ENCODE measurements at regions not wholly inside any gene's neighbourhood (a gene's known extent, or its start where the extent isn't known, plus 50 kb on each side); places are given as distances from the start of the nearest gene placed in this dataset.

DNA sequence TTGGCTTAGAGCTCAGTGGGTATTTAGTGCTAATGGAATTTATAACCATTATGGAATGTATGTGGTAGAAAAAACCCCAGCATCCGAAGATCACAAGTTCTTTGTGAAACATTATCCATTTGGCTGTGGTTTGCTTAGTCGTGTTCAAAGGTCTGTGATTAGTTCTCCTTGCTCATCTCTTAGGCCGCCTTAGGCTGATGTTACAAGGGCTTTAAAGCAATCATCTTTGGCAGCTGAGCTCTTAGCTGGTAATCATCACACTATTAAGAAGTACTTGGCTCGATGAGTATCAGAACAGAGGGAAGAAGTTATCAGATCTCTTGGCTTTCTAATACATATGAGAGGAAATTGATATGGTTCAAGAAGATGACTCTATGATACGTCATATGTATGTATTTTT lies 124.1 kb upstream of the E2F7 start:
- Histone ChIP-seq H3K27ac (ENCODE audit: low read length) (no peak overlapping the region), H3K36me3 (replicated peaks; ENCODE audit: low read depth, low read length) (no peaks in the 10 kb centered on the region), H3K4me3 (ENCODE audit: low read length) (no peak overlapping the region), H2AFZ (ENCODE audit: low read depth, low read length) (no peak overlapping the region), H3K9ac (ENCODE audit: low read length) (no peak overlapping the region), H3K4me2 (ENCODE audit: low read length) (no peak overlapping the region), H3K4me1 (ENCODE audit: low read length) (no peaks in the 10 kb centered on the region), H3K9me3 (ENCODE audit: insufficient read depth, low read length) (no peaks in the 10 kb centered on the region), H4K20me1 (ENCODE audit: insufficient read depth, low read length) (no peaks in the 10 kb centered on the region), H3K27me3 (ENCODE audit: low read depth, low read length) (no peaks in the 10 kb centered on the region), H3K79me2 (ENCODE audit: low read length) (no peaks in the 10 kb centered on the region)
- TF ChIP-seq, protein P1, sequence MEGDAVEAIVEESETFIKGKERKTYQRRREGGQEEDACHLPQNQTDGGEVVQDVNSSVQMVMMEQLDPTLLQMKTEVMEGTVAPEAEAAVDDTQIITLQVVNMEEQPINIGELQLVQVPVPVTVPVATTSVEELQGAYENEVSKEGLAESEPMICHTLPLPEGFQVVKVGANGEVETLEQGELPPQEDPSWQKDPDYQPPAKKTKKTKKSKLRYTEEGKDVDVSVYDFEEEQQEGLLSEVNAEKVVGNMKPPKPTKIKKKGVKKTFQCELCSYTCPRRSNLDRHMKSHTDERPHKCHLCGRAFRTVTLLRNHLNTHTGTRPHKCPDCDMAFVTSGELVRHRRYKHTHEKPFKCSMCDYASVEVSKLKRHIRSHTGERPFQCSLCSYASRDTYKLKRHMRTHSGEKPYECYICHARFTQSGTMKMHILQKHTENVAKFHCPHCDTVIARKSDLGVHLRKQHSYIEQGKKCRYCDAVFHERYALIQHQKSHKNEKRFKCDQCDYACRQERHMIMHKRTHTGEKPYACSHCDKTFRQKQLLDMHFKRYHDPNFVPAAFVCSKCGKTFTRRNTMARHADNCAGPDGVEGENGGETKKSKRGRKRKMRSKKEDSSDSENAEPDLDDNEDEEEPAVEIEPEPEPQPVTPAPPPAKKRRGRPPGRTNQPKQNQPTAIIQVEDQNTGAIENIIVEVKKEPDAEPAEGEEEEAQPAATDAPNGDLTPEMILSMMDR (IDR thresholded peaks at IDR 0.05; ENCODE audit: low read depth, low read length), result no peak
- TF ChIP-seq EZH2phosphoT487 (IDR thresholded peaks at IDR 0.05; ENCODE audit: low read depth), result no peak

DNA sequence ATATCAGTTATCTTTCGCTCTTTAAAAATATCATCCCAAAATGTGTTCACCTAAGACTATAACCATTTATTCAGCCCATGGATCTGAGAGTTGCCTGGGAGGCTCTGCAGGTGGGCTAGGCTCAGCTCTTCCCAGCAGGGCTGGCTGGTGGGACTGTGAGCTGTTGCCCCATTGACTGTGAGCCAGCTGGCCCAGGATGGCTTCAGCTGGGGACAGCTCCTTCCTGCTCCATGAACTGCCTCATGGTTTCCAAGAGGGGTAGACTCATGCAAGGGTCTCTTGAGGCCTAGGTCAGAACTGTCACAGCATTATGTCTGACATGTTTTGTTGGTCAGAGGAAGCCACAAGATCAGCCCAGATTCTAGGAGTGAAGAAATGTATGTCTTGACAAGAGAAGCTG lies 114.1 kb upstream of the E2F7 start:
- no peaks in the 10 kb centered on the region for H3K79me2 ChIP-seq (ENCODE audit: low read length)
- H2AFZ ChIP-seq (ENCODE audit: low read depth, low read length), result no peak overlapping the region
- no peak overlapping the region for H3K4me2 ChIP-seq (ENCODE audit: low read length)
- H4K20me1 ChIP-seq (ENCODE audit: insufficient read depth, low read length), result no peaks in the 10 kb centered on the region
- H3K4me1 ChIP-seq (ENCODE audit: low read length), result no peaks in the 10 kb centered on the region
- no peak overlapping the region for H3K9ac ChIP-seq (ENCODE audit: low read length)
- no peaks in the 10 kb centered on the region; the same call in 1 of the 2 replicates for H3K9me3 ChIP-seq (ENCODE audit: insufficient read depth, low read length)
- no peaks in the 10 kb centered on the region for H3K36me3 ChIP-seq (replicated peaks; ENCODE audit: low read depth, low read length)
- H3K27me3 ChIP-seq (ENCODE audit: low read depth, low read length), result no peaks in the 10 kb centered on the region
- no peak overlapping the region for H3K27ac ChIP-seq (ENCODE audit: low read length)
- TF ChIP-seq EZH2phosphoT487 (IDR thresholded peaks at IDR 0.05; ENCODE audit: low read depth), result no peak
- TF ChIP-seq, protein P1 (IDR thresholded peaks at IDR 0.05; ENCODE audit: low read depth, low read length), result no peak
- H3K4me3 ChIP-seq (ENCODE audit: low read length), result no peak overlapping the region

DNA sequence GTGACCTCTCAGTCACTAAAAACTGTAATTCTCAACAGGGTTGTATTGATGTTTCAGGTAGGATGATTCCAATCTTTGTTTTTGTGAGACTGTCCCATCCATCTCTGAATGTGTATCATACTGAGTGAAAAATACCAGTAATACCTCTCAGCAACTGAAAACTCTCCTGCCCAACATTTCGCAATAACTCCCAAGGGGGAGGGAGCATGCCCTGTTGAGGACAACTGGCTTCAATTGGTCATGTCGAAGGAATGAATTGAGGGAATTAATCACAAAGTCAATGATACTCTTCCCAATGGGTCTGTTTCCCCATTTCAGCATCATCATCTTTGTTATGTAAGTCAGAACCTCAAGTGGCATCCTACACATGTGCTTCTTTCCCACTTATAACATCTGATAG lies 102.4 kb upstream of the E2F7 start:
- Histone ChIP-seq H3K9me3 (ENCODE audit: insufficient read depth, low read length) (no peaks in the 10 kb centered on the region), H3K27me3 (ENCODE audit: low read depth, low read length) (no peaks in the 10 kb centered on the region), H3K9ac (ENCODE audit: low read length) (no peak overlapping the region), H3K27ac (ENCODE audit: low read length) (no peak overlapping the region), H3K4me3 (ENCODE audit: low read length) (no peak overlapping the region), H4K20me1 (ENCODE audit: insufficient read depth, low read length) (no peaks in the 10 kb centered on the region), H2AFZ (ENCODE audit: low read depth, low read length) (no peak overlapping the region), H3K4me2 (ENCODE audit: low read length) (no peak overlapping the region), H3K79me2 (ENCODE audit: low read length) (no peaks in the 10 kb centered on the region), H3K4me1 (ENCODE audit: low read length) (no peaks in the 10 kb centered on the region), H3K36me3 (replicated peaks; ENCODE audit: low read depth, low read length) (no peaks in the 10 kb centered on the region)
- no peak for TF ChIP-seq EZH2phosphoT487 (IDR thresholded peaks at IDR 0.05; ENCODE audit: low read depth)
- TF ChIP-seq, protein P1 (IDR thresholded peaks at IDR 0.05; ENCODE audit: low read depth, low read length), result no peak

DNA sequence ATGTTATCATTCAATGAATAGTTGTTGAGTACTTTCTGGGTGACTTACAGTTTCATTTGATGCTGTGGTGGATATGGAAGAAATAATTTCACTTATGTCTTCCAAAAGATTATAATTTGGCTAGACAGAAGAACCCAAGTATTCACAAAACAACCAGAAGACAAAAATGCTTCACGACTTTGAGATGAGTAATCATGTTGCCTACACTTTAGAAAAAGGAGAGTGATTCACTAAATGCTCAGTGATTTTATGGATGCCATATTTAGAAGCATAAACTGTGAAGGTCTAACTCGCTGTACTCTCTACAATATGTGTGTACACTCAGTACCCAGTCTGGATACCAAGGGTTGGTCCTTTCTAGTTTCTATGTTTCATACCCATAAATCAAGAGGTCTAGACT lies 101.3 kb upstream of the E2F7 start:
- Histone ChIP-seq H3K79me2 (ENCODE audit: low read length) (no peaks in the 10 kb centered on the region), H4K20me1 (ENCODE audit: insufficient read depth, low read length) (no peaks in the 10 kb centered on the region), H2AFZ (ENCODE audit: low read depth, low read length) (no peak overlapping the region), H3K4me2 (ENCODE audit: low read length) (no peak overlapping the region), H3K27ac (ENCODE audit: low read length) (no peak overlapping the region), H3K4me3 (ENCODE audit: low read length) (no peak overlapping the region), H3K36me3 (replicated peaks; ENCODE audit: low read depth, low read length) (no peaks in the 10 kb centered on the region), H3K27me3 (ENCODE audit: low read depth, low read length) (no peaks in the 10 kb centered on the region), H3K4me1 (ENCODE audit: low read length) (no peaks in the 10 kb centered on the region), H3K9ac (ENCODE audit: low read length) (no peak overlapping the region), H3K9me3 (ENCODE audit: insufficient read depth, low read length) (no peaks in the 10 kb centered on the region)
- TF ChIP-seq, protein P1 (IDR thresholded peaks at IDR 0.05; ENCODE audit: low read depth, low read length), result no peak
- no peak for TF ChIP-seq EZH2phosphoT487 (IDR thresholded peaks at IDR 0.05; ENCODE audit: low read depth)
